HG02588 (cell line): ENCODE measurements at regions not wholly inside any gene's neighbourhood (a gene's known extent, or its start where the extent isn't known, plus 50 kb on each side); places are given as distances from the start of the nearest gene placed in this dataset.
"Not testable (repeated sequence)": the region's sequence is repeated elsewhere in the genome, so short reads cannot be mapped to it uniquely, and the experiment has no call there.

Experiments used
- ATAC-seq: cut with Tn5 transposase; IDR thresholded peaks from one replicate; pipeline ENCODE4 v1.9.1; 2021; ENCODE audit warnings: mild to moderate bottlenecking, moderate library complexity; ENCODE audit not compliant: unreplicated experiment

DNA sequence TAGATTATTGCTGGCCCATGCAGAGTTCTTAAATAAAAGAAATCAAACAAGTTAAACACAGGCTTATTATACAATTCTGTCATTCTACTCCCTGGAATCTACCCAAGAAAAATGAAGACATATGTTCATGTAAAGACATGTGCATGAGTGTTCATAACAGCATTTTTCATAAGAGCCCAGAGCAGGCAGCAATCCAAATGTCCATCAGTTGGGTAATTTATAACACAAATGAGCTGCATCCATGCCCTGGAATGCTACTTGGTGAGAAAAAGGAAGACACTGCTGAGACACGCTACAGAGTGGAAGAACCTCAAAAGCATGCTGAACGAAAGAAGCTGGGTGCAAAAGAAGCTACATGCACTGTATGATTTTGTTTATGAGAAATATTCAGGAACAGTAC, 342.6 kb downstream of the TCERG1L start:
- no peak for ATAC-seq

DNA sequence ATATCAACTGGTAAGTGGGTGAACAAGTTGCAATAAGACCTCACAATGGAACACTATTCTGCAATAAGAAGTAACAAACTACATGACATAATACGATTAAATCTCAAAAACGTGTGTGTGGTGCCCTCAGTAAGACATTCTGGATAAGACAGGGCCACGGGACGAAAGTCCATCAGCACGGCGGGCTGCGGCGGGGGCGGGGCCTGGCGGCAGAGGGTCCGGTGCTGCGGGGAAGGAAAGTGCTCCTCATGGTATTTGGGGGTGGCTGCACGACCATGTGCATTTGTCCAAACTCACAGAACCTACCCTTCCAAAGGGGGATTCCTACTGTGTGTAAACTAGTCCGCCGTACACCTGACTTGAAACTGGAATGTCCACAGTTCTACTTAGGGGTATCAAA, 341.8 kb downstream of the TCERG1L start:
- ATAC-seq, result no peak

DNA sequence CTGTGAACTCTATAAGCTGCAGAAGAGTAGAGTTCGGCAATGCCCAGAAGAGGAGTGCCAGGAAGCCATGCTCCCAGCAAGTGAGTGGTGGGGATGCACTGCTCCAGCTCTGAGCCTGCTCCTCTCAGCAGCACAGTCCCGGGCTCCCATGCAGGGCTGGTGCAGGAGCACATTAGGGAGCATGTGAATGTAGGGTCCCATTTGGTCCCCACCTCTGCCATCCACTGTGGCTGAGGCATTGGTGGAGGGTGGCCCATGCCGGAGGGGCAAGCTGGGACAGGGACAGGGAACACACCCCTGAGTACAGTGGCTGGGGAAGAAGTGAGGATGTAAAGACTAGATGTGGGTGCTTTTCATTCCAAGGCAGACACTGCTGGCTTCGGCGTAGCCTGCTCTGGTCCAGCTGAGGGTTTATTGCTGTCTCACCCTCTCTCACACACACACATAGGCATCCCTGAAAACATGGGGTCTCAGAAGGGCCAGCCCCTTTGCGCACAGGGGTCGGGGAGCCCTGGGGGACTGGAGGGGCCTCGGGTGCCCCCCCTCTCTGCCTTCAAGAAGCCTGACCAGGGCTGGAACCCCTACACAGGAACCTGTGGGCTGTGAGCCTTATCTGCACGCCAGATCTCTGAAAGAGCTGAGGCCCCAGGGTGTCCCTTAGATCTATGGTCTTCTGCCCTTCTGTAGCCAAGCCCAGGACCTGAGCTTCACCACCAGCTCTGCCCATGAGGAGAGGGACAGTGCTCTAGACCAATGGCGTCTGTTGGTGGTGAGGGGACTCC, 341.0 kb downstream of the TCERG1L start:
- no peak for ATAC-seq

DNA sequence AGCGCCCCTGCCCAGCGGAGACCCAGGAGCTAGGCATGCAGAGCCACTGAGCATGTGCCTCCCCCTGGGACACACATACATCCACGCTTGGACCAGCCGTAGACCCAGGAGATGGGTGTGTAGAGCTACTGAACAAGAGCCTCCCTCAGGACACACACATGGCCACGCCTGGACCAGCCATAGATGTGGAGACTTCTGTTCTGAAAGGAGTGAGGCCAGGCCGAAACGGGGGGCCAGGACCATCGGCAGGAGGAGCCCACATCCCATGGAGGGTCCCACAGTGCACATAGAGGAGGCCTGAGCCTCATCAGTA, 340.4 kb downstream of the TCERG1L start:
- ATAC-seq, result no peak

DNA sequence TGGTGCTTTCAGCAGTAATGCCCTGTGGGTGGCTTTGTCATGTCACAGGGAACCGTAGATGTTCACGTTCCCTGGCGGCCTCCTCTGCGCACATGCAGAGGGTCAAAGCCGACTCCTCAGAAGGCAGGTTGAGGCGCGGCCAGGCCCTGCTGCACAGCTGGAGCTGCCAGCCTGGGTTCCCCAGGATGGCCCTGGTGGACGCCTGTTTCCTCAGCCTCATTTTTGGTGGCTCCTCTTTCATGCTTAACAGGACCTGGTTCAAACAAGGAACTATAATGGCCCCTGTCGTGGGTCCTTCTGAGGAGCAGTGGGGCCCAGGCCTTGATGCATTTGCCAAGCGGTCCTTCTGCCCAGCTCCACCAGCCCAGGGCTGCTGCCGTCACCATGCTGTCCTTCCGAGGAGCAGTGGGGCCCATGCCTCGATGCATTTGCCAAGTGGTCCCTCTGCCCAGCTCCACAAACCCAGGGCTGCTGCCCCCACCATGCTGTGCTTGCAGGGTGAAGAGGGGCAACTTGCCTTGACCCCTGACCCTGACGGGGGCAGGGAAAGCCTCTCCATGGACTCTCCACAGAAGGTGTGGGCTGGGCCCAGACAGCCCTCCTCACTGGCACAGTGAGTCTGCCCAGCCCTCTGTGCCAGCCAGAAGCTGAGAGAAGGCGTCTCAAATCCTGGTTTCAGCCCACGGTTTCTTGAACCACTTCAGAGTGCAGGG, 338.2 kb downstream of the TCERG1L start:
- no peak for ATAC-seq

DNA sequence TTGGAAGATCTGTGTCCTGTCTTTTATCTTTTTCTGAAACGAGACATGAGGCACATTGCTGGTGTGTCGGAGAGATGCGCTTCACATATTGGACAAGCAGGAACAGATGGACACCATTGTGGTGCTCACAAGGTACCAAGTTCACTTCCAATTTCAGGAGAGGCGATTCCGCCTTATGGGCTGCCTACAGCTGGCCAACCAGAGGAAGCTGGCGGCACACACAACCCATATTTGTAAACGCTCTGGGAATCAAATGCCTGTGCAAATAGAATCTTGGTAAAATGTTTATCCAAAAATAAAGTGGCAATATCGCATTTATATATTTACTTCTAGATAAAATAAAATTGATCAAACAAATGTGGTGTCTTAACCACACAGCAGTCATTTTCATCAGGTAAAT, 337.4 kb downstream of the TCERG1L start:
- no peak for ATAC-seq

DNA sequence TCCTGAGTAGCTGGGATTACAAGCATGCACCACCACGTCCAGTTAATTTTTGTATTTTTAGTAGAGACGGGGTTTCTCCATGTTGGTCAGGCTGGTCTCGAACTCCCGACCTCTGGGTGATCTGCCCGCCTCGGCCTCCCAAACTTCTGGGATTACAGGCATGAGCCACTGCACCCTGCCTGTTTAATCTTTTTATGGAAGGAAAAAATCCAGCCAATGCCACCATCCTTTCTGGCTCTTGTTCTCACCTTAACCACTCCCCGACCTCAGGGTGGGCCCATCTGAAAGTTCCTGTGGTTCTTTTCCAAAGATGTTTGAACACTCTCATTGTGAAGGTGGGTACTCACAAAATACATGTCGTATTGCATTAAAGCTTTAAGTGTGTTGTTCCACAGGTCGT, 336.2 kb downstream of the TCERG1L start:
- ATAC-seq, result not testable (repeated sequence)

DNA sequence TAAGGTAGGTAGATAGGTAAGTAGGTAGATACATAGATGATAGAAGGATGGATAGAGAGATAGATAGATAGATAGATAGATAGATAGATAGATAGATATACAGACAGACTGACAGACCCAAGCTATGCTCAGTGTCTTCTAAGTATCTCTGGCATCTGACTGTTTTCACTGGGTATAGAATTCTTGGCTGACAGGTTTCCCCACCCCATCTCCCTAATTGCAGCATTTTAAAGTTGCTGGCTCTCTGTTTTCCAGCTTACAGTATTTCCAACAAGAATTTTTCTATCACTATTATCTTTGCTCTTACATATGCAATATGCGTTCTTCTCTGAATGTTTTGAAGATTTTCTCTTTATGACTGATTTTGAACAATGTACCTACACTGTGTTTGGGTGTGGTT, 328.7 kb downstream of the TCERG1L start:
- ATAC-seq, result no peak

DNA sequence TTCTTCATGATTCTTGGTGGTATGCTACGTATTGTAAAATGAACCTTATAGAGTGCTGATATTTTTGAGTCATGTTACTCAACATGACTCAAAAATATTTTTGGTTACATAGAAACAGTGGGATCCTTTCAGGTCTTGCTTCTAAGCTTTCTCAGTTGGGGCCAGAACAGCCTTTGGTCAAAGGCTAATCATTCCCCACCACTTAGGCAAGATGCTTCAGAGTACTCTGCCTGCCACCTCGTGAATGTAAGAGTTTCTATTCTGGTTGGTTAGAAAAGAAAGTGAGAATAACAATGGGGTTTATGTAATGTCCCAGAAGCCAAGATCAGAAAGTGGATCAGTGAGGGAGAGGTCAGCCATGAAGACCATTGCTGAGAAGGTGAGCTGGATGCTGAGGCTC, 327.8 kb downstream of the TCERG1L start:
- ATAC-seq, result no peak

DNA sequence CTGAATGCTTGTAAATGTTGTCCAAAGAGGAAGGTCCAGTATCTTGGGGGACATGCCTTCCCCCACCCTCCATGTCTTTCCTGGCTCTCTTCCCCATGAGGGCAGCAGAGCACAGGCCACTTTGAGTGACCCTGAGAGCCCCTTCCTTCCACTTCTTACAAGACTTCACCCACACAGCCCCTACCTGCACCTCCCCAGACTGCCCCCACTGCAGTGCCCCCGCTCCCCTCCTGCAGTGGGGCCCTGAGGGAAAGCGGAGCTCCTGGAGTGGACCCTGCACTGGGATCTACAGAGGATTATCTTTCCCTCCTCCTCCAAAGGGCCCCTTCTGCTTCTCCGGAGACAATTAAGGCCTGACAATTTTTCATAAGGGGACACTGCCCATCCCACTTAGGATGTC, 326.8 kb downstream of the TCERG1L start:
- ATAC-seq, result no peak

DNA sequence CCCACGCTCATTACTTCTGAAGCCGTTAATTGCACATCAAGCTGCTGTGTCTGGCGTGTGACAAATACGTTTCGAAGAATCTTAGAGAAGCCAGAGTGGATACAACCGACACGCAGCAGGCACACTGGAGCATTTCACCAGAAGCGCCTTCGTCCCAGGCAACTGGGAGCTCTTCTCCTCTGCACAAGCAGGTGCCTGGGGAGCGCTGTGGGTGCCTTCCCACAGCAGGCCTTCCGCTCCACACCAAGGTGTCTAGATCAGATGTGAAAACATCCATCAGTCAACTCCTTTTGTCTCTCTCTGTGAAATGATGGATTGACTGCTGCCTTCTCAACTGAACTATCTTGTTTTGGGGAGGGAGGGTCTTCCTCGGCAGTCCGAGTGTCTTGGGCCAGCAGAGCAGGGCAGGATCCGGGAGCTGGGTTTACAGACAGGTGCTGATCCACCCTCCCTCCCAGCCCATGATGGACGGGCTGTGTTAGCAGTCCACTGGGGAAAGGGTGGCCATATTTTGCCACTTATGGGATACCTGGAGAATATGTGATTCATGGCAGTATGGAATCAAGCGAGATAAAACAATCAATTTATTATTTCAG, 326.3 kb downstream of the TCERG1L start:
- no peak for ATAC-seq

DNA sequence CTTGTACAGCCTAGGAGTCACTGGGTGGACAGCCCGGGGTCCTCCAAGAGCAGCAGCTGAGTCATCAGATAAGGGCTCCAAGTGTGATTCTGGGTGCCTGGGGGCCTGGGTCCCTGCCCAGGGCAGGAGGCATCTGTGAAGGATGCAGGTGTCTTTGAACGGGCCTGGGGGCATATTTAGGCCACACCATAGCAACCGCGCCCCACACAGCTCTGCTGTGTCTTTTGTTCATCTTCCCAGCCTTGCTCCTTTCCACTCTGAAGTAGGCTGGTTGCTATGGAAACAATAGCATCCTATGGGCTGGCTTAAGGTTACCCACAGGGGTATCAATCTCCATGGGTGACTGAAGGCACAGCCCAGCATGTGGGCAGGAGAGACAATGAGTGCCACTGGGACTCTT, 324.7 kb downstream of the TCERG1L start:
- ATAC-seq, result no peak

DNA sequence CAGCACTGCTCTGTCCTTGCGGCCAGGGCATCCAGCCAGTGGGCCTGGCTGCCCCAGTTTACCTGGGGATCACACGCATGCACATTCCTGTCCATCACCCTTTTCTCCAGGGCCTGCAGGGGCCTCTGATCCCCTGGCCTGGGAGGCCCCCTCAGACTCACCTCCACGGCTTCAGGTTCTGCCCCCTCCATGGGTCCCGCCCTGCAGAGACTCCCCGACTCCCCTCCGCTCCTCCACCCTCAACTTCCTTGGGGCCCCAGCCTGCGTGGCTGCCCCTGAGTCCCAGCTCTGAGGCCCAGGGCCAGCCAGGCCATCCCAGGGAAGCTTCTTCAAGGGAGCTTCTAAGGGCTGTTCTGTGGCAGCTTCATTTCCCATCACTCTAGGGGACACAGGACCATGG, 324.1 kb downstream of the TCERG1L start:
- no peak for ATAC-seq

DNA sequence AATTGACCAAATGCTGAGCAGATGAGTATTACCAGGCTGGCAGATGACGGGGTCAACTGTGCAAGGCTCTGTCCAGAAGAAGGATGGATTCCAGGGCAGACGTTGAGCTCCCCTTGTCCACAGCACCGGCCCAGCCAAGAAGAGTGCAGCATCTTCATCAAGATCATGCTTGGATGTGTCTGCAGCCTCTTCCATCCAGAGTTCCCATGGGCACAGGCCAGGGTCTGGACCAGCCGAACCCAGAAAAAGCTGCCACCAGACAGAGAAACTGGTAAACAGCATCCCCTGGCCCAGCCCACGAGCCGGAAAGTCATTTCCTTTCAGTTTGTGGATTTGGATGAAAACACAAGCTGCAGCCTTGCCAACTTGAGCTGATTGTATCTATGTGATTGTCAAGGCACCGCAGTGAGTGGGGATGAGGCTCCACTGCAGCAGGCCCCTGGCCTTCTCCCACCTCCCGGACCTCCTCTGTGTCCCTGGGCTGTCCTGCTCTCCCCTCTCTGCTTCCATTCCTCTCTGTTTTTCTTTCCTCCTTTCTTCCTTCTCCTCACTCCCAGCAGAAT, 321.8 kb downstream of the TCERG1L start:
- no peak for ATAC-seq

DNA sequence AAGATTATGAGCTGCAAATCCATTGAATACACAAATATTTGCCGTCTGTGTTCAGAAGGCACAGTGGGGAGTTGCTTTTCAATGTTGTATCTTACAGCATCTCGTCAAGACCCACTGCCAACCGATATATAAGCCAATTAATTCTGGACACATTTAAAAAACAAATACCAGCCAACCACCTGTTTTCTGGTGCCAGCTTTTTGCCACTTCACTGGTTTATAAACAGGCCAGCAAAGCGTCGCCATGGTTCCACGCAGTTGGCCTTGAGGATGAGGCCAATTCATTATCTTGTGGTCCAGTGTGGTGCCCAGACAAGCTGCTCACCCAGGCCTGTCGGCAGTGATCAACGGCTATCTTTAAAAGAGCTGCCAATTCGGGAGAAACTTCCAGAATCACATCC, 321.0 kb downstream of the TCERG1L start:
- ATAC-seq, result no peak

DNA sequence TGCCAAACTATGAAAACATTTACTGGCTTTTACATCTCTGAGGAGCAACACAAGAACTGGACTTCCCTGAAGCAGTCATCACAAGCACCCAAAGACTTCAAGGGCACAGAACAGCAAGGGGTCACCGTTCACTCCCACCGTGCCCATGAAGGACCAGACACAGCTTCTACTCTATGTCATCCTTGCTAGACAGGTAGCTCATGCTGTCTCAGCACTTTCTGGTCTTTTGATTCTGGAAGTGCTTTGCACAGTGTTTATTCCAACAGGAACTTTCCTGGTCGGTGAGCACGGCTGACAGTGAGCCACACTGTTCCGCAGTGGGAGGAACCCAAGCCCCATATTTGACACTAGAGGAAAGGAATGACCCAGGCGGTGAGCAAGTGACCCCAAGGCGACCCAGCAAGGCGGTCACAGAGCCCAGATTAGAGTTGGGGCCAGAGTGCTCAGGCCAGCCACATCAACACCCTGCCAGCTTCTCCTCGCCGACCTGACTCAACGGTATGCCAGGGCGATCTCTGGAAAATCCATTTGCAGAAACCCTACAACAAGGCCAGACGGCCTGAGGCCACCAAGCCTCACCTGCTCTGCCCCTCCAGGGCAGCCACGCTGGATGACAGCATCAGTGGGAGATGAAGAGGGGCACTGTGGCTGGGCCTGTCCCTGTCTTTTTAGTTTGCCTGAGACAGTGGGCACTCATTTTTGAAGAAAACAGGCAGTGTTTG, 318.6 kb downstream of the TCERG1L start:
- ATAC-seq, result no peak

DNA sequence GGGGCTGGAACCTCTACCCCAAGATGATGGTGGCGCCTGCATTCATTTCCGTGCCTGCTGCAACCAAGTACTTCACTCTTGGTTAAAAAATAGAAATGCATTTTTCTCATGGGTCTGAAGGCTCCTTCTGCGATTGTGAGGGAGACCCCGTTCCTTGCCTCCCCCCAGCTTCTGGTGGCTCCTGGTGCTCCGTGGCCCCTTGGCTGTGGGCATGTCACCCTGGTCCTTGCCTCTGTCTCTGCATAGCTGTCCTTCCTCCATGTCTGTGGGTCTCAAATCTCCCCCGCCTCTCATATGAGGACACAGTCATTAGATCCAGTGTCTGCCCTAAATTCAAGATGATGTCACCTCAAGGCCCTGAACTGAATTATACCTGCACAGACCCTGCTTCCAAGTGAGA, 317.9 kb downstream of the TCERG1L start:
- no peak for ATAC-seq

DNA sequence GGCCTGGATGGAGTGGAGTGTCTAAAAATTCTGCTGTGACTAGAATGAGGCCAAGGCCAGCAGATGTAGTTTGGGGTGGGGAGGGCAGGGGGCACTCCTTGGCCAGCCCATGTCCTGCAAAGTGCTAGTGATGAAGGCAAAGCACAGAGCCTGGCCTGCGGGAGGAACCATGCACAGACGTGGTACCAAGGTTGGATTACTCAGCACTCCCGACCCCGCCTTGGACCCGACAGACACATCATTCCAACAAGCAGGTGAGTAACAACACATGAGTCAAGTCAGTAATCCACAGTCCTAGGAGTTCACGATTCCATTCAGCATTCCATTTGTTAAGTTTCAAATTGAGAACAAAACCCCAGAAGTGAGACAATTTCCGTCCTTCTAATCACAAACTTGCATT, 317.3 kb downstream of the TCERG1L start:
- ATAC-seq, result no peak

DNA sequence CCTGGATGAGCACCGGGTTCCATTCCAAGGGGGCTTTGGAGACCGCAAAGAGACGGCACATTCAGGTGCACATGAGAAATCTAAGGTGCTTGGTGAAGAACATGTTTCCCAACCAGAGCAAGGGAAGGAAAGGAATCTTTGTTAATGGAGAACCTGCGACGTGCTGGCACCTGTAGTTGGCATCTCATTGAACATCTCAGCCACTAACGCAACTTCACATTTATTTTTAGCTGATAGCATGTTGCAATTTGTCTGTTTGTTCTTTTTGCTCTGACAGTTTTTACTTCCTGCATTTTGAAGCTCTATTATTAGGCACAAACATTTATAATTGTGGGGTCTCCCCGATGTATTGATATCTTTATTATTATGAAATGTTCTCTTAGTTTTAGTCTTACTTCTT, 316.7 kb downstream of the TCERG1L start:
- no peak for ATAC-seq

DNA sequence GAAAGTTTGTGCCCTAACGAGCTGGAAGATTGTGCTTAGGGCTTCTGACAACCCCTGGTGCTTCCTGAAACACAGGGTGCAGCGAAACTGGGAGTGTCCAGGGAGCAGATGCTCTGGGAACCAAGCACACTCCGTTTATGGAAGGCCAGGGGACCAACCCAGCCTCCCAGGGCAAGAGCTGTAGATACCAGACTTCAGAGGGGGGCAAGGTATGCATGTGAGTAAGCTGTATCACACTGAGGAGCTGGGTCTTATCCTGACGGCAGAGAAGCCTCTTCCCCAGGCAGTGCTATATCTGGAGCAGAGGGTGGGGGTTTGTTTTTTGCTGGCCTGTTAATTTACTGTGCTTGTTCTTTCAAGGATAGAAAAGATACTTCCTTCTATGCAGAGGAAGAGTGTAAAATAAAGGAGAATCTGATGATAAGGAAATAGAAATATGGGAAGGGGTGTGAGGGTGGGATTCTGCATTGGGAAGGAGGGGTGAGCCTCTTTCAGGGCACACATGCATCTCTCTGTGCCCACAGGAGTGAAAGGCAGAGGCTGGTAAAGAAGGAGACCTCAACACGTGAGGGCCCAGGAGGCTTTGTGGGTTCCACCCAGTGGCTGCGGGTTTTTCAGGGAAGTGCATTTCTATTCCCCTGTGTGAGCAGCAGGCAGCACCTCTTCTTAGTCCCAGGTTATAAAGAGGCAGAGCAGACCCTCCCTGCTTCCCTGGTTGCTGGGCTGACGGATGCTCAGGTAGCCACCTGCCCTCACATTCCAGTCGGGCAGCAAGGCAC, 314.1 kb downstream of the TCERG1L start:
- no peak for ATAC-seq

DNA sequence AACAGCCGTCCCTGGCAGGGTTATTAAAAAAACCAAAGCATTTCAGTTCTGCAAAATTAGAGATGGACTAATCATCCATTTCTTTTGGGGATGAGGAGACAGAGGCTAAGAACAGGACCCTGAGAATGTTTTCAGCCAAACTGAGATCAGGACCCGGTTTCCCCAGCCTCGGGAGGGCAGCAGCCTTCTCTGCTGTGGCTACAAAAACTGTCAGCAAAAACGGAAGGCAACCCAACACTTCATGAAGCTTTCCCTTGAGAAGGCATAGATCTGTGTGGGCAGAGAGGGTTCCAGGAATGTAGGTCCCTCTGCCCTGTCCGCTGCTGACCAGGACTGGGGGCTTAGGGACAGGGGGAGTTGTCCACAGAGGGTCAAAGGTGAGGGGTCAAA, 313.5 kb downstream of the TCERG1L start:
- ATAC-seq, result no peak
